ENCODE measurements at regions not wholly inside any gene's neighbourhood (a gene's known extent, or its start where the extent isn't known, plus 50 kb on each side); places are given as distances from the start of the nearest gene placed in this dataset.

DNA sequence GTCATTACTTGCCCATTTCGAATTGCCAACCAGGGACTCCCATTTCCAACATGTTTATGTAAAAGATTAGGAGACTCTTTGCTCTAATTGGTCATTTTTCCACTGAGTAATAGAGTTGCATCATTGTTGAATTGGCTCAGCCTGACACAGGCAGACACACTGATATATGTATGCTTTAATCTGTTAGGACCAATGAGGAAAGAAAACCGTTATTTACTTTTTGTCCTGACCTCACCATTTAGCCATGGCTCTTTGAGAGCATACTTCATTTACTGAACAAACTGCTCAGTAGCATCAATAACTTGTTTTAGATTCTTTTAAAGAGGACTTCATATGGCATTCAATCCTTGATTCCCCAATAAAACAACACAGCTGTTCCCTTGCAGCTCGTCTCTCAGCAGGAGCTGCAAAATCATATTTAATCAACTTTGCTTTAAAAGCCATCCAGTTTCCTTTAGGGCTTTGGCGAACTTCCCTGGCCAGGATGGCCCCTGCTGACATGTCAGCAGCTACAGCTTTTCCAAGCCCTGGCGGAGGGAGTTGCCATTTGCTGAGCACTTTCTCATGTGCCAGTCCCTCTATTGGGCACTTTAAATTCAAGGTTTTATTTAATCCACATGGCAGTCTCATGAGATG, 251.5 kb upstream of the TNC start:
- 22 to 41% methylated on average over 5 of the region's 5 CpGs for WGBS, 2 donors
- peak overlapping the region; percentile 24 to 59 for H3K27ac ChIP-seq (ENCODE audit: low read depth in 2 of 2, low read length in 1 of 2)

DNA sequence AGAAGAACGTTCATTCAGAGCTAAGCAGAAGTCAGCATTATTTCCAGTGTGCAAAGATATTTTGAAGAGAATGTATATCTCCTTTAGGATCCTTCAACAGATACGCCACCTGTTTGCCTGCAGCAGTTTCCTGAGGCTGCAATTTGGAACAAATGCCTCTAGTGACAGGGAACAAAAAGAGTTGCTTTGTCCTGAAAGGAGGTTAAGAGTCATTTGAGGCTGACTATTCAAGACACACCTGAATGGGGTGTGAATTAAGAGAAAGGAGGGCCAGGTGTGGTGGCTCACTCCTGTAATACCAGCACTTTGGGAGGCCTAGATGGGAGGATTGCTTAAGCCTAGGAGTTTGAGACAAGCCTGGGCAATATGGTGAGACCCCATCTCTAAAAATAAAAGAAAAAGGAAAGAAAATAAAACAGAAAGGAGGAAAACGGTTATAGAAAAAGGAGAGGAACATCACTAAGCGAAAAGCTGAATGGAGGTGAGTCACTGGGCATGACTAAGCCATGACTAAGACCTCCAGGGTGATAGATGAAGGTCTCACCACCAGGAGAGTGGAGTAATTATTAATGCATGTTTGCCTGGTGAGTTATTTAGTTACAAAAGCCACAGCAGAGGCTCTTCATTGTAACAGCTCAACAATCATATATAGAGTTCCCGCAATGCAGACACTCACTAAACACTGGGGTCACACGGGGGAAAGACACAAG, 255.2 kb upstream of the TNC start:
- no peaks in the 10 kb centered on the region for H3K27me3 ChIP-seq (ENCODE audit: control insufficient read depth in 1 of 2, insufficient read depth in 2 of 2, low read length in 2 of 2)
- H3K36me3 ChIP-seq (ENCODE audit: control insufficient read depth in 2 of 2, insufficient read depth in 2 of 2, low read length in 1 of 2) = no peaks in the 10 kb centered on the region
- H3K27ac ChIP-seq (ENCODE audit: low read depth in 2 of 2, low read length in 1 of 2) = no peak overlapping the region
- 47 to 53% methylated on average over 6 of the region's 6 CpGs for WGBS, 2 donors
- H3K4me3 ChIP-seq (ENCODE audit: low read depth in 1 of 2, low read length in 2 of 2) = no peak overlapping the region
- H3K4me1 ChIP-seq (ENCODE audit: control insufficient read depth in 2 of 2, insufficient read depth in 2 of 2, low read length in 1 of 2) = peaks cover 0 to 2% of the 10 kb centered on the region in 2 donors
- H3K9me3 ChIP-seq (ENCODE audit: control insufficient read depth in 2 of 2, insufficient read depth in 1 of 2, low read depth in 1 of 2, low read length in 1 of 2) = no peaks in the 10 kb centered on the region

More for the DNA sequence above, 251.5 kb upstream of the TNC start:
- peaks cover 0 to 2% of the 10 kb centered on the region in 2 donors for H3K4me1 ChIP-seq (ENCODE audit: control insufficient read depth in 2 of 2, insufficient read depth in 2 of 2, low read length in 1 of 2)
- H3K9me3 ChIP-seq (ENCODE audit: control insufficient read depth in 2 of 2, insufficient read depth in 1 of 2, low read depth in 1 of 2, low read length in 1 of 2) = no peaks in the 10 kb centered on the region
- no peaks in the 10 kb centered on the region for H3K36me3 ChIP-seq (ENCODE audit: control insufficient read depth in 2 of 2, insufficient read depth in 2 of 2, low read length in 1 of 2)
- H3K4me3 ChIP-seq (ENCODE audit: low read depth in 1 of 2, low read length in 2 of 2) = no peak overlapping the region
- no peaks in the 10 kb centered on the region for H3K27me3 ChIP-seq (ENCODE audit: control insufficient read depth in 1 of 2, insufficient read depth in 2 of 2, low read length in 2 of 2)

GRCh38 chr9:115373710-115374045, 255.7 kb upstream of the TNC start:
- Histone ChIP-seq H3K4me1 (ENCODE audit: control insufficient read depth in 2 of 2, insufficient read depth in 2 of 2, low read length in 1 of 2) (peaks cover 0 to 2% of the 10 kb centered on the region in 2 donors), H3K36me3 (ENCODE audit: control insufficient read depth in 2 of 2, insufficient read depth in 2 of 2, low read length in 1 of 2) (no peaks in the 10 kb centered on the region), H3K9me3 (ENCODE audit: control insufficient read depth in 2 of 2, insufficient read depth in 1 of 2, low read depth in 1 of 2, low read length in 1 of 2) (no peaks in the 10 kb centered on the region), H3K27me3 (ENCODE audit: control insufficient read depth in 1 of 2, insufficient read depth in 2 of 2, low read length in 2 of 2) (no peaks in the 10 kb centered on the region), H3K27ac (ENCODE audit: low read depth in 2 of 2, low read length in 1 of 2) (no peak overlapping the region), H3K4me3 (ENCODE audit: low read depth in 1 of 2, low read length in 2 of 2) (no peak overlapping the region)

DNA sequence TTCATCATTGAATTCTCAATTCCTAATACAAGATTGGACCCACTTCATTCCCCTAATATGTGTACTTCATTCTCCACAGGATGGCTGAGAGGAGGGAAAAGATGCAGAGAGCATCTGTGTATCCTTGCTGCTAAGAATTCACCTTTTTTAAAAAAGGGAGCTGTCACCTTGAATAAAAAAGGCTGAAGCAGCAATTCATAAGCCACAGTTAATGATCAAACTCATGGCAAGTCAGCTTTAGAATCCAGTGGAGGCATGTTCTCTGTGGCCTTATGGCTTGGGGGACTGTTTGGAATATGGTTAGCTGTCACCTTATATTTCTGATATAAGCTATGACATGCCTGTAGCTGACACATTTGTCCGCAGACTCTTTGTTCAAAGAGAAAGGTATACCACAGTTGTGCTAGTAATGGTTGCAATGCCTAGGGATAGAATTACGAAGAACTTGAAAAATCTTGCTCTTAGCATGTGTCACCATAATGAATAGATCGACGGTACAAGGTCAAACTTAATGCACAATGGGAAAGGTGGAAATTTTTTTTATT, 256.8 kb upstream of the TNC start:
- Histone ChIP-seq H3K27me3 (ENCODE audit: control insufficient read depth in 1 of 2, insufficient read depth in 2 of 2, low read length in 2 of 2) (no peaks in the 10 kb centered on the region), H3K4me1 (ENCODE audit: control insufficient read depth in 2 of 2, insufficient read depth in 2 of 2, low read length in 1 of 2) (no peaks in the 10 kb centered on the region), H3K36me3 (ENCODE audit: control insufficient read depth in 2 of 2, insufficient read depth in 2 of 2, low read length in 1 of 2) (no peaks in the 10 kb centered on the region), H3K4me3 (ENCODE audit: low read depth in 1 of 2, low read length in 2 of 2) (no peak overlapping the region), H3K27ac (ENCODE audit: low read depth in 2 of 2, low read length in 1 of 2) (no peak overlapping the region), H3K9me3 (ENCODE audit: control insufficient read depth in 2 of 2, insufficient read depth in 1 of 2, low read depth in 1 of 2, low read length in 1 of 2) (no peaks in the 10 kb centered on the region)
- WGBS, 2 donors = 58 to 78% methylated on average over 4 of the region's 4 CpGs

GRCh38 chr9:115378241-115378640, 260.3 kb upstream of the TNC start:
- no peak overlapping the region for H3K4me3 ChIP-seq (ENCODE audit: low read depth in 1 of 2, low read length in 2 of 2)
- WGBS, 2 donors = 90 to 95% methylated on average over 3 of the region's 3 CpGs
- H3K9me3 ChIP-seq (ENCODE audit: control insufficient read depth in 2 of 2, insufficient read depth in 1 of 2, low read depth in 1 of 2, low read length in 1 of 2) = peaks cover 0 to 3% of the 10 kb centered on the region in 2 donors
- no peaks in the 10 kb centered on the region for H3K27me3 ChIP-seq (ENCODE audit: control insufficient read depth in 1 of 2, insufficient read depth in 2 of 2, low read length in 2 of 2)
- H3K36me3 ChIP-seq (ENCODE audit: control insufficient read depth in 2 of 2, insufficient read depth in 2 of 2, low read length in 1 of 2) = no peaks in the 10 kb centered on the region
- H3K27ac ChIP-seq (ENCODE audit: low read depth in 2 of 2, low read length in 1 of 2) = no peak overlapping the region
- H3K4me1 ChIP-seq (ENCODE audit: control insufficient read depth in 2 of 2, insufficient read depth in 2 of 2, low read length in 1 of 2) = no peaks in the 10 kb centered on the region

DNA sequence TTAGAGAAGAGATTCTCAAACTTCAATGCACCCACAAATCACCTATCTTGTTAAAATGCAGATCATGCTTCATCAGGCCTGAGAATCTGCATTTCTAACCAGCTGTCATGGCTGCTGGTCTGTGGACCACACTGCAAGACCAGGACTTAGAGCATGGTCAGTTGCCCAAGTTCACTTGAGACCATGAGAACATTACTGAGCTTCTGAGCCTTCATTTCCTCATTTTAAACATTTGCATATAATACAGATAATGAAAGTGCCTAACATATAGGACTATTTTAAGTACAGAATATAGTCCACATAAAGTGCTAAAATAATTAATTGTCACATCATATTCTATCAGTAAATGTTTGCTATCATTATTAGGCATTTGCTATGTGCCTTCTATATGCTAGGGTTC, 260.8 kb upstream of the TNC start:
- Histone ChIP-seq H3K9me3 (ENCODE audit: control insufficient read depth in 2 of 2, insufficient read depth in 1 of 2, low read depth in 1 of 2, low read length in 1 of 2) (peaks cover 0 to 3% of the 10 kb centered on the region in 2 donors), H3K27ac (ENCODE audit: low read depth in 2 of 2, low read length in 1 of 2) (no peak overlapping the region), H3K4me3 (ENCODE audit: low read depth in 1 of 2, low read length in 2 of 2) (no peak overlapping the region), H3K4me1 (ENCODE audit: control insufficient read depth in 2 of 2, insufficient read depth in 2 of 2, low read length in 1 of 2) (no peaks in the 10 kb centered on the region), H3K36me3 (ENCODE audit: control insufficient read depth in 2 of 2, insufficient read depth in 2 of 2, low read length in 1 of 2) (no peaks in the 10 kb centered on the region), H3K27me3 (ENCODE audit: control insufficient read depth in 1 of 2, insufficient read depth in 2 of 2, low read length in 2 of 2) (no peaks in the 10 kb centered on the region)

- Histone ChIP-seq H3K9me3 (ENCODE audit: control insufficient read depth in 2 of 2, insufficient read depth in 1 of 2, low read depth in 1 of 2, low read length in 1 of 2) (peaks cover 0 to 3% of the 10 kb centered on the region in 2 donors), H3K4me3 (ENCODE audit: low read depth in 1 of 2, low read length in 2 of 2) (no peak overlapping the region), H3K27ac (ENCODE audit: low read depth in 2 of 2, low read length in 1 of 2) (no peak overlapping the region), H3K27me3 (ENCODE audit: control insufficient read depth in 1 of 2, insufficient read depth in 2 of 2, low read length in 2 of 2) (no peaks in the 10 kb centered on the region), H3K4me1 (ENCODE audit: control insufficient read depth in 2 of 2, insufficient read depth in 2 of 2, low read length in 1 of 2) (no peaks in the 10 kb centered on the region), H3K36me3 (ENCODE audit: control insufficient read depth in 2 of 2, insufficient read depth in 2 of 2, low read length in 1 of 2) (no peaks in the 10 kb centered on the region)
- 91 to 93% methylated on average over 3 of the region's 3 CpGs for WGBS, 2 donors
Measured at GRCh38 chr9:115379719-115380118, 261.8 kb upstream of the TNC start.

- Histone ChIP-seq H3K4me3 (ENCODE audit: low read depth in 1 of 2, low read length in 2 of 2) (no peak overlapping the region), H3K36me3 (ENCODE audit: control insufficient read depth in 2 of 2, insufficient read depth in 2 of 2, low read length in 1 of 2) (no peaks in the 10 kb centered on the region), H3K27ac (ENCODE audit: low read depth in 2 of 2, low read length in 1 of 2) (no peak overlapping the region), H3K9me3 (ENCODE audit: control insufficient read depth in 2 of 2, insufficient read depth in 1 of 2, low read depth in 1 of 2, low read length in 1 of 2) (peaks cover 0 to 3% of the 10 kb centered on the region in 2 donors), H3K4me1 (ENCODE audit: control insufficient read depth in 2 of 2, insufficient read depth in 2 of 2, low read length in 1 of 2) (no peaks in the 10 kb centered on the region), H3K27me3 (ENCODE audit: control insufficient read depth in 1 of 2, insufficient read depth in 2 of 2, low read length in 2 of 2) (no peaks in the 10 kb centered on the region)
- 93 to 96% methylated on average over 2 of the region's 2 CpGs for WGBS, 2 donors
Measured at GRCh38 chr9:115382865-115383264, 264.9 kb upstream of the TNC start.

DNA sequence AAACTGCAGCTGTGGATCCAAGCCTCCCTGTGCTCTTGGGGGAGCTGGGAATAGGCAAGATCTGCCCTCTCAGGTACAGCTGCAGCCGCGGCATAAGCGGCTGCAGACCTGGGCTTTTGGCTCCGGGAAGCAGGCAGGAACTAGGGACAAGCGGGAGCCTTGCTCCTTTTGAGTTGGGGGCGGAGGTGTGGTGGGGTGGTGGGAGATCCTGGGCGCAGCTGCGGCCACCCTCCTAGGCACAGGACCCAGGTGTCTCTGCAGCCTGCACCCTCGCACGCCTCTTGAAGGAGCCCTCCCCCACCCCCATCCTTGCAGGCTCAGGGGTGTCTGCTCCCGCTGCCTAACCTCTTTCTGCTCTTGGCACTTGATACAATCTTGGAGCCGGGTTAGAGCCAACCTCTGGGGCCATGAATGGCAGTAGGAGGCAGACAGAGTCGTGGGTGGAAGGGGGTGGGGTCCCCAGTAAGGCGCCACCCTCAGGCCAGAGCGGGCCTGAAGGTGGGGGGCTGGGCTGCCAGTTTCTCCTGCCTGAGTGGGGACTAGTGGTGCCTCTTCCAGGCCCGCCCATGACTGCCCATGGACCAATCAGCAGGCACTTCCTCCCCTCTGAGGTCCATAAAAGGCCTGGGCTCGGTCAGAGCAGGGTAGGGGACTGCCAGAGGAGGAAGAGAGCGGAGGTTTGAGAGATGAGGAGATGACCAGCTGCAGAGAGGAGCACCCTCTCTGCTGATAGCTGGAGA, 267.6 kb upstream of the TNC start:
- H3K27ac ChIP-seq (ENCODE audit: low read depth in 2 of 2, low read length in 1 of 2) = no peak overlapping the region
- H3K27me3 ChIP-seq (ENCODE audit: control insufficient read depth in 1 of 2, insufficient read depth in 2 of 2, low read length in 2 of 2) = no peaks in the 10 kb centered on the region
- WGBS, 2 donors = 88 to 92% methylated on average over 17 to 18 of the region's 18 CpGs
- H3K9me3 ChIP-seq (ENCODE audit: control insufficient read depth in 2 of 2, insufficient read depth in 1 of 2, low read depth in 1 of 2, low read length in 1 of 2) = peaks cover 0 to 3% of the 10 kb centered on the region in 2 donors
- no peaks in the 10 kb centered on the region for H3K36me3 ChIP-seq (ENCODE audit: control insufficient read depth in 2 of 2, insufficient read depth in 2 of 2, low read length in 1 of 2)
- H3K4me1 ChIP-seq (ENCODE audit: control insufficient read depth in 2 of 2, insufficient read depth in 2 of 2, low read length in 1 of 2) = no peaks in the 10 kb centered on the region
- H3K4me3 ChIP-seq (ENCODE audit: low read depth in 1 of 2, low read length in 2 of 2) = no peak overlapping the region

Data from esophagus (tissue), 2 donors.